HCT116 (cell line): ENCODE measurements at regions not wholly inside any gene's neighbourhood (a gene's known extent, or its start where the extent isn't known, plus 50 kb on each side); places are given as distances from the start of the nearest gene placed in this dataset.

Experiments
- ATF3 ChIP-seq: IDR thresholded peaks from 2 replicates; pipeline ENCODE4 v1.6.1; 2012
- CEBPB ChIP-seq: IDR thresholded peaks from 2 replicates; pipeline ENCODE4 v1.6.1; 2012; ENCODE audit warnings: low read depth
- CTCF ChIP-seq, 3 experiments: fragments of 200-600 bp in 1 of 3; sonication (generic) in 1 of 3; IDR thresholded peaks in 2 of 3; conservative IDR thresholded peaks in 1 of 3; 2 replicates each; pipeline ENCODE4 v1.5.1; 2012 to 2017; ENCODE audit warnings: low read depth in 2 of 3, low read length in 2 of 3, antibody characterized with exemption in 1 of 3, borderline replicate concordance in 1 of 3, control low read depth in 1 of 3, mild to moderate bottlenecking in 1 of 3, mixed read lengths in 1 of 3, mixed run types in 1 of 3, moderate library complexity in 1 of 3; ENCODE audit not compliant: insufficient read depth in 1 of 3
- EZH2 ChIP-seq: fragments of 200-600 bp; sonication (generic); IDR thresholded peaks from 2 replicates; pipeline ENCODE4 v1.6.1; 2017; ENCODE audit warnings: antibody characterized with exemption, mixed run types
- EZH2phosphoT487 ChIP-seq: fragments of 200-600 bp; IDR thresholded peaks from 2 replicates; pipeline ENCODE4 v1.6.1; 2018; ENCODE audit warnings: antibody characterized with exemption, borderline replicate concordance
- POLR2A ChIP-seq: IDR thresholded peaks from 2 replicates; pipeline ENCODE4 v1.7.0; 2011; ENCODE audit warnings: borderline replicate concordance; ENCODE audit not compliant: insufficient read depth, insufficient read length; ENCODE audit errors: extremely low read depth
- POLR2AphosphoS5 ChIP-seq: IDR thresholded peaks from 2 replicates; pipeline ENCODE4 v1.6.1; 2011; ENCODE audit warnings: mild to moderate bottlenecking, low read depth, low read length, moderate library complexity
- RAD21 ChIP-seq: IDR thresholded peaks from 2 replicates; pipeline ENCODE4 v1.6.1; 2012; ENCODE audit warnings: low read depth, mild to moderate bottlenecking
- REST ChIP-seq: IDR thresholded peaks from 2 replicates; pipeline ENCODE4 v1.6.1; 2012; ENCODE audit warnings: low read depth
- SRF ChIP-seq: IDR thresholded peaks from 2 replicates; pipeline ENCODE4 v1.6.1; 2012; ENCODE audit warnings: low read depth
- TCF7L2 ChIP-seq: IDR thresholded peaks from 2 replicates; pipeline ENCODE4 v1.7.0; 2011; ENCODE audit warnings: borderline replicate concordance, inconsistent platforms; ENCODE audit not compliant: insufficient read depth, insufficient read length; ENCODE audit errors: extremely low read depth
- YY1 ChIP-seq: IDR thresholded peaks from 2 replicates; pipeline ENCODE4 v1.6.1; 2011; ENCODE audit warnings: low read length, low read depth, moderate library complexity, mild to moderate bottlenecking; ENCODE audit not compliant: insufficient replicate concordance; ENCODE audit errors: extremely low read depth
- ZBTB33 ChIP-seq: IDR thresholded peaks from 2 replicates; pipeline ENCODE4 v1.6.1; 2011; ENCODE audit warnings: mild to moderate bottlenecking, low read length, moderate library complexity; ENCODE audit not compliant: insufficient replicate concordance; ENCODE audit errors: extremely low read depth
- ZNF274 ChIP-seq: fragments of 200-500 bp; sonication (Bioruptor generic); IDR thresholded peaks from 2 replicates; pipeline ENCODE4 v1.6.1; 2014; ENCODE audit warnings: mild to moderate bottlenecking, low read depth, low read length, inconsistent platforms

GRCh38 chr11:45343444-45343843, 57.3 kb upstream of the SYT13 start:
- TF ChIP-seq EZH2phosphoT487 (no peak), CTCF (IDR thresholded peaks at IDR 0.05 in 2 of 3, conservative IDR thresholded peaks at IDR 0.05 in 1 of 3; ENCODE audit: borderline replicate concordance in 1 of 3, insufficient read depth in 1 of 3, low read depth in 2 of 3, low read length in 2 of 3) (no peak), REST (no peak), POLR2A (no peak), CEBPB (no peak), SRF (no peak), POLR2AphosphoS5 (no peak), YY1 (no peak), ZNF274 (no peak), EZH2 (no peak), RAD21 (no peak), TCF7L2 (no peak), ATF3 (no peak), ZBTB33 (no peak)
